ENCODE measurements at regions not wholly inside any gene's neighbourhood (a gene's known extent, or its start where the extent isn't known, plus 50 kb on each side); places are given as distances from the start of the nearest gene placed in this dataset.

- no peak for DNase-seq
- TF ChIP-seq GATA1 (IDR thresholded peaks at IDR 0.05; ENCODE audit: low read depth, low read length): no peak
- no peak for TF ChIP-seq POLR2A (IDR thresholded peaks at IDR 0.05; ENCODE audit: low read length)
Measured at GRCh38 chr21:18460979-18461378, 57.4 kb upstream of the TMPRSS15 start.

- DNase-seq: no peak
- no peak for TF ChIP-seq POLR2A (IDR thresholded peaks at IDR 0.05; ENCODE audit: low read length)
- TF ChIP-seq GATA1 (IDR thresholded peaks at IDR 0.05; ENCODE audit: low read depth, low read length): no peak
Measured at GRCh38 chr21:18461743-18462142, 58.2 kb upstream of the TMPRSS15 start.

- TF ChIP-seq GATA1 (IDR thresholded peaks at IDR 0.05; ENCODE audit: low read depth, low read length) (no peak), POLR2A (IDR thresholded peaks at IDR 0.05; ENCODE audit: low read length) (no peak)
- no peak for DNase-seq
Measured at GRCh38 chr21:18467715-18468114, 64.1 kb upstream of the TMPRSS15 start.

- no peak for DNase-seq
- TF ChIP-seq GATA1 (IDR thresholded peaks at IDR 0.05; ENCODE audit: low read depth, low read length): no peak
- TF ChIP-seq POLR2A (IDR thresholded peaks at IDR 0.05; ENCODE audit: low read length): no peak
Measured at GRCh38 chr21:18468790-18469189, 65.2 kb upstream of the TMPRSS15 start.

GRCh38 chr21:18476639-18477038 is 73.1 kb upstream of the TMPRSS15 start:
- DNase-seq: no peak
- TF ChIP-seq POLR2A (IDR thresholded peaks at IDR 0.05; ENCODE audit: low read length) (no peak), GATA1 (IDR thresholded peaks at IDR 0.05; ENCODE audit: low read depth, low read length) (no peak)

GRCh38 chr21:18477043-18477442 is 73.5 kb upstream of the TMPRSS15 start:
- TF ChIP-seq GATA1 (IDR thresholded peaks at IDR 0.05; ENCODE audit: low read depth, low read length) (no peak), POLR2A (IDR thresholded peaks at IDR 0.05; ENCODE audit: low read length) (no peak)
- no peak for DNase-seq

- no peak for DNase-seq
- no peak for TF ChIP-seq GATA1 (IDR thresholded peaks at IDR 0.05; ENCODE audit: low read depth, low read length)
- TF ChIP-seq POLR2A (IDR thresholded peaks at IDR 0.05; ENCODE audit: low read length): no peak
Measured at GRCh38 chr21:18478513-18478912, 74.9 kb upstream of the TMPRSS15 start.

- TF ChIP-seq POLR2A (IDR thresholded peaks at IDR 0.05; ENCODE audit: low read length): no peak
- TF ChIP-seq GATA1 (IDR thresholded peaks at IDR 0.05; ENCODE audit: low read depth, low read length): no peak
- no peak for DNase-seq
Measured at GRCh38 chr21:18488252-18488651, 84.7 kb upstream of the TMPRSS15 start.

- TF ChIP-seq GATA1 (IDR thresholded peaks at IDR 0.05; ENCODE audit: low read depth, low read length): no peak
- TF ChIP-seq POLR2A (IDR thresholded peaks at IDR 0.05; ENCODE audit: low read length): no peak
- no peak for DNase-seq
Measured at GRCh38 chr21:18493422-18493821, 89.8 kb upstream of the TMPRSS15 start.

GRCh38 chr21:18495523-18495922 is 91.9 kb upstream of the TMPRSS15 start:
- no peak for DNase-seq
- TF ChIP-seq POLR2A (IDR thresholded peaks at IDR 0.05; ENCODE audit: low read length) (no peak), GATA1 (IDR thresholded peaks at IDR 0.05; ENCODE audit: low read depth, low read length) (no peak)

- TF ChIP-seq GATA1 (IDR thresholded peaks at IDR 0.05; ENCODE audit: low read depth, low read length) (no peak), POLR2A (IDR thresholded peaks at IDR 0.05; ENCODE audit: low read length) (no peak)
- no peak for DNase-seq
Measured at GRCh38 chr21:18498431-18498830, 94.8 kb upstream of the TMPRSS15 start.

- DNase-seq: peak; percentile 48 to 73
- TF ChIP-seq GATA1 (IDR thresholded peaks at IDR 0.05; ENCODE audit: low read depth, low read length) (no peak), POLR2A (IDR thresholded peaks at IDR 0.05; ENCODE audit: low read length) (no peak)
Measured at GRCh38 chr21:18499761-18500376, 96.3 kb upstream of the TMPRSS15 start.

GRCh38 chr21:18518054-18518481 is 114.5 kb upstream of the TMPRSS15 start:
- no peak for DNase-seq
- TF ChIP-seq POLR2A (IDR thresholded peaks at IDR 0.05; ENCODE audit: low read length): no peak

- TF ChIP-seq POLR2A (IDR thresholded peaks at IDR 0.05; ENCODE audit: low read length): no peak
- no peak for TF ChIP-seq GATA1 (IDR thresholded peaks at IDR 0.05; ENCODE audit: low read depth, low read length)
- no peak for DNase-seq
Measured at GRCh38 chr21:18521204-18521603, 117.6 kb upstream of the TMPRSS15 start.

- DNase-seq: no peak
- TF ChIP-seq GATA1 (IDR thresholded peaks at IDR 0.05; ENCODE audit: low read depth, low read length) (no peak), POLR2A (IDR thresholded peaks at IDR 0.05; ENCODE audit: low read length) (no peak)
Measured at GRCh38 chr21:18522181-18522972, 118.8 kb upstream of the TMPRSS15 start.
